ENCODE measurements at regions not wholly inside any gene's neighbourhood (a gene's known extent, or its start where the extent isn't known, plus 50 kb on each side); places are given as distances from the start of the nearest gene placed in this dataset.
A peak's percentile ranks its signal among the peaks of the same experiment; 100 is the strongest.

- DNase-seq: peak; percentile 45
These were observed 50.0 kb downstream of the NCOR2 start for GRCh38 chr12:124517260-124518050.

DNA sequence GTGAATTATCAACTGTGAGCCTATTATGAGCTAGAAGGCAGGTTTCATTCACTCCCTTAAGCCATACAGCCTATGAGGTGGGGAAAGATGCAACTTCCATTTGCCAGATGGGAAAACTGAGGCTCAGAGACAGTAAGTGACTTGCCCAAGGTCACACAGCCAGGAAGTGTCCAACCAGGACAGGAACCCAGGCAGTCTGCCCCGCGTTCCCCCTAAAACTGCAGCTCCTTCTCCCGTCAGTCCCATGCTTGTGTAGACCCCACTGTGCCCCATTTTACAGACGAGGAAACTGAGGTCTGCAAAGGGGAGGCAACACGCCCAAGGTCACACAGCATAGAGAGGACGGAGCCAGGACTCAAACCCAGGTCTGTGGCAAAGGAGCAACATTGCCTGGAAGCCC lies 50.6 kb downstream of the NCOR2 start:
- no peak for DNase-seq

DNA sequence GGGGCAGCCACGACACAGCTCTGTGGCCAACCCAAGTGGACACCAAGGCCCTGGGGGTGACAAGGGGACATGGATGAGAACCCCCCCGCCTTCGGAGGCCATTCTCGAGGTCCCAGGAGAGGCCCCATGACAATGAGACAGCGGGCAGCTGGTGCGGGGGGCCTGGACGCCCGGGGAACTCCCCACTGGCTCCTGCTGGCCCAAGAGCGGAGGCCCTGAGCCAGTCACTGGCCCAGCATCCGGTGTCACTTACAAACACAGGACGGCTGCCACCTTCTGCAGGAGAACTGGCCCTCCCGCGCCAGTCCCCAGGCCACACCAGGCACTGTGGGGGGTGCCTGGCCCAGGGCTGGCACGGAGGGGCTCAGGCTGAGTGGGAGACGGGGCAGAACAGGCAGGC lies 51.4 kb downstream of the NCOR2 start:
- DNase-seq: no peak

- DNase-seq: no peak
These were observed 52.1 kb downstream of the NCOR2 start for GRCh38 chr12:124514996-124515932.

- DNase-seq: no peak
These were observed 53.0 kb downstream of the NCOR2 start for GRCh38 chr12:124514145-124514995.

DNA sequence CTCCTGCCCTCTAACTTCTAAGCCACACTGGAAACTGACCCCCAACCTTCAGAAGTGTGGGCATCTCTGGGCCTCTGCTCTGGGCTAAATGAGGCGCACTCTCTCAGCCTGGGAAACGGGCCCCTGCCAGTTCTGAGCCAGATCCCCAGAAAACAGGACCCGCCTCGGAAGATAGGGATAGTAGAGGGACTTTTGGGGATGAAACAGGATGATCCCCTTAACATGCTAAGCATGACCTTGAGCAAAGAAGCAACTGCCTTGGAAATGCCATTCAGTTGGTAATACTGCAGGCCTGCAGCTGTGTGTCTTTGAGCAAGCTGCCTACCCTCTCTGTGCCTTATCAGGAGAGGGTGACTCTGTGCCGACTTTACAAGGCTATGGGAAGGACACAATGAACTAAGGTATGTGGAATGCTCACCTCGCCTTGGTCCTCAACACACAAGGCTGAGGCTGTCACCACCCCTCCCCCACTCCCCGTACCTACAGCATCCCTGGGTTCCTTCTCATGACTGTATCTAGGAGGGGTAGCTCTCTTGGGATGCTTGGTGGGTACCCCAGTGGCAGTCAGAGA lies 54.0 kb downstream of the NCOR2 start:
- DNase-seq: no peak

DNA sequence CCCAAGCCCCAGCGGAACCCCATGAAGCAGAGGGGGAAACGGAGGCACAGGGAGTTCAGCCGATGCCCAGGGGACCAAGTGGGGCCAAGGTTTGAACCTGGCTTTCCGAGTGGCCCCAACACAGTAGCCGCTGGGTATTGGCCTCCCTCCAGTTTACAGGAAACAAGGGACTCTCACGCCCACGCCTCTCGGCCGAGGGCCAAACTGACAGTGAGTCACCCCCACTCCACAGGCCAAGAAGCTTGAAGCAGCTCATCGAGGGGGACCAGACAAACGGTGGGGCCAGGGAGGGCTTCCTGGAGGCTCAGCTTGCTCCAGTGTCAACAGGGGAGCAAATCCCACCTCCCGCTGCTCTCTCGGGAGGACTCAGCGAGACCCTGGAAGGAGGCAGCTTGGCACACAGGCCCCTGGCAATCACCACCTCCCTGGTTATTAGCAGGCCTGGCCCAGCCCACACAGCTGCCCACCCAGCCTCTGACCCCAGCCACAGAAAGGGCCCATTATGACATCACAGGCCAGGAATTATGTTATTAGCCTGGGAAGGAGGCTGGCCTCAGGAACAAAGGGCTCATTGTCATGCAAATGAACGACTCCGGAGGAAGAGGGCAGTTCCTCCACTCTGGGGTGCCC lies 54.6 kb downstream of the NCOR2 start:
- DNase-seq: no peak

DNA sequence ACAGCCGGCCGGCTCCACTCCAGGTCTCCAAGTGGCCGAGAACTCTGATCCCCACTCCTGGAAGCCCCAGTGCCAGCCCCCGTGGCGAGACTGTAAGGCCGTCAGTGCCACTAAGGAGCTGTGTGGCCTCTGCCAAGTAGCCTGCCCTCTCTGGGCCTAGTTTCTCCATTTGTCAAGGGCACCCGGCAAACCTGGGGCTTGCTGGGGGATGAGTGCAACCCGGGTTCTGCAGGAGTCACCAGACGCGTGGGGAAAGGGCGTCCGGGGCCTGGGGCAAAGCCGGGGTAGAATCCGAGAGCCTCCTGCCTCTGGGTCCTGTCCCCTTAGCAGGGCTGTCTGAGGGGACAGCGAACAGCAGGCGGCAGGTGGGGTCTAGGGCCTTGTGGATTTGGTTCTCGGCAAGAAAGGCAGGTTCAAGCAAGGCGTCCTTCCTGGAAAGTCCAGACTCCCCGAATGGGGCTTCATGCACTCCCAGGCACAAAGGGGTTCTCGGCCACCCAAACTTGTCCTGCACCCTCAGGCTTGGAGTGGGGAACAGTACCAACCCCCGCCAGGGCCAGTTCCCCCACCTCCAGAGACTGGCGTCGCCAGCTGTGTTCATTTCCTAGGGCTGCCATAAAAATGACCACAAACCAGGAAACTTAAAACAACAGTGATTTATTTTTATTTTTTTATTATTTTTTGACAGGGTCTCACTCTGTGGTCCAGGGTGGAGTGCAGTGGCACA lies 56.0 kb downstream of the NCOR2 start:
- DNase-seq: no peak

DNA sequence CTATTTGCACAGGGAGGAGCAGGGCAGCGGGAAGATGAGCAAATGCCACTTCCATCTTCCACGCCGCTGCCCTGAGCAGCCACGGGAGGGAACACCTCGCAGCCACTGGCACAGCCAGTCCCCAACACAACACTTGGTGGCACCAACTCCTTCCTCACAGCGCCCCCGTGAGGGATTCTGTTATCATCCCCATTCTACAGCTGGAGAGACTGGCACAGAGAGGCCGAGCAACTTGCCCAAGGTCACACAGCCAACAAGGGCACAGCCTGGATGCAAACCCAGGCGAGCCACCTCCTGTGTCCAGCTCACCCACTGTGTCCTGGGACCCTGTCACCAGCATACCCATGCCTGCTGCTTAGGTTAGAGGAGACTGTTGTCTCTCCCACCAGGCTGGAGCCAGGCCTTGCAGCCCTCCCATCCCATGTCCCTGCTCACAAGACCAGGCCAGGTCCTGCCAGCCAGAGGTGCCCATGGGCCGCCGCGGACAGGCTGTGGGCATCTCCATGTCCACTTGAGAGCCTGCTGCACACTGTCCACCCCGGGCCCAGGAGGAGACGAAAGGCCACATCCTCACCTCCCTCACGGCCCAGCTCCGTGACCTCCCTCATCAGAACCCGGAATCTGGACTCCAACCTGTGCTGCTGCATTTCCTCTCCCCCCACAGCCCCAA lies 57.0 kb downstream of the NCOR2 start:
- DNase-seq: no peak

- DNase-seq: peak; percentile 80
These were observed 57.6 kb downstream of the NCOR2 start for GRCh38 chr12:124509676-124510300.

DNA sequence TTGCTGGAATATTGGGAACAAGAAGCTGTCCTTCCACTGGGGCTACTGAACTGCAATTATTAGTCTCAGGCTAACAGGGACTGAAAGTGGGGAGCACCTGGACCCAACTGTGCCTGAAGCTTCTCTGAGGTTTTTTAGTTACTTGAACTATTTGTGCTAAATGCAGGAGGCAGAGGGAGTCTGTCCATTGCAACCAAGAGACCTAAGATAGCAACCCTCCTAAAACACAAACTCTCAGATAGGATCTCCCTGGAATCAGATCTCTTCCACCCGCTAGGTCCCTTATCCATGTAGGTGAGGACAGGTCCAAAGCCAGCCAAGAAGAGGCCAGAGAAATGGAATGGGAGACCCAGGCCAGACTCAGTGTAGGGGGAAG lies 58.1 kb downstream of the NCOR2 start:
- no peak for DNase-seq

GRCh38 chr12:124508381-124509079 lies 58.9 kb downstream of the NCOR2 start:
- no peak for DNase-seq

DNA sequence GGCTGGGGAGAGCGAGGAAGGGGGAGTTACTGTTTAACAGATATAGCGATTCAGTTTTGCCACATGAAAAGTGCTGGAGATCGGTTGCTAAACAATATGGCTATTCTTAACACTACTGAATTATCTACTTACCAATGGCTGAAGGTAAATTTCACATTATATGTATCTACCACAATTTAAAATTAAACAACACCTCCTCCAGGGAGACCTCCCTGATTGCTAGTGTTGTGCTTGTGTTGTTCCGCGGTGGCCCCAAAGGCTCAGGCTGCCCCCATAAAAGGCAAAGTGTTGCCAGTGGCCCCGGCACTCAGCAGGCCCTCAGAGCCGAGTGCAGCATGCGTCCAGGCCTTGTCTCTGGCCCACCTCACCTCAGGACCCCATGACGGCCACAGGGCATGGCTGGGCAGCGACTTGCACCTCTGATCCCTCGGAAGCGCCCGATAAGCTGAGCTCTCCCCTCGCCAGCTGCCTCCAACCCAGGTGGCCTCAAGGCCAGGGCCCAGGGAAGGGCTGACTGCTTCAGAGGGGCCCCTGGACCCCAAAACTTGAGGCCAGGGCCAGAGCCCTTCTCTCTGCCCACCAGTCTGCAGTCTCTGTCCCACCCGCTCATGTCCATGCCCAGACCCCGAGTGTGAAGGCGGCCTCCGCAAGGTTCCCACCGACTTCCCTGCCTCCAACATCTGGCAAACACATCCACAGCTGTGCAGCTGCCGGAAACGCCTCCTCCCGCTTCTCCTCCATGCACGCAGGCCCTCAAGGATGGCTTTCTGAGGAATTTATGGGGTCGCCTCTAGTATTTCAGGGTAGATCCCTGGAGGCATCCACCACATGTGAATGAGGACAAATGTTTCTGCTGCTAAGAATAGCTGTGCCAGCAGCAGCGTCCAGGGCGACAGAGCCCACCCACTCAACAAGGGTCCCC lies 60.0 kb downstream of the NCOR2 start:
- DNase-seq: peak; percentile 79

DNA sequence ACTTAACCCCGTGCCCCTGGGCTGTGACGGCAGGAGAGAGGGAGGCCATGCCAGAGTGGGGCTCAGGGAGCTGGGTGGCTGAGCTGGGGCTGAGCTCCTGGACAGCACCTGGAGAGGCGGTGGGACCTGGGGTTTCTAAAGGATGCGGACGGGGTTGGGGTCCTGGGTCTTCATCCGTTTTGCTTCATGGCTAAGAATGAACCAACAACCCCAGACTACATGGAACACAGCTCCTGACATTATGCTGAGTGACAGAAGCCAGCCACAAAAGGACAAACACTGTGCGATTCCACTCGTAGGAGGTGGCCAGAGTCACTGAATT lies 60.6 kb downstream of the NCOR2 start:
- no peak for DNase-seq

GRCh38 chr12:124506145-124506831 lies 61.1 kb downstream of the NCOR2 start:
- DNase-seq: no peak

- no peak for DNase-seq
These were observed 62.2 kb downstream of the NCOR2 start for GRCh38 chr12:124505001-124505818.

All from renal pelvis (tissue), 1 donor.